HL-60 (cell line): ENCODE measurements at regions not wholly inside any gene's neighbourhood (a gene's known extent, or its start where the extent isn't known, plus 50 kb on each side); places are given as distances from the start of the nearest gene placed in this dataset.

Source experiments
- DNase-seq, 2 experiments: peaks; one replicate each; pipeline ENCODE4 v3.0.0-alpha.2; 2010 to 2020; ENCODE audit warnings: low read depth in 1 of 2, low spot score in 1 of 2
- H3K27ac ChIP-seq: fragments of 250-450 bp; sonication (Bioruptor Pico); replicated peaks from 2 replicates; pipeline ENCODE4 v1.5.1; 2020; ENCODE audit warnings: mild to moderate bottlenecking, moderate library complexity
- H3K27me3 ChIP-seq: fragments of 250-450 bp; sonication (Bioruptor Pico); 2 replicates; pipeline ENCODE4 v1.5.1; 2021; ENCODE audit warnings: mild to moderate bottlenecking, moderate library complexity; ENCODE audit not compliant: insufficient read depth, poor library complexity, severe bottlenecking
- H3K4me3 ChIP-seq: replicated peaks from 2 replicates; pipeline ENCODE4 v1.5.1; 2011; ENCODE audit warnings: mild to moderate bottlenecking, control low read depth, low read length; ENCODE audit not compliant: insufficient read depth
- CTCF ChIP-seq: IDR thresholded peaks from one replicate; pipeline ENCODE4 v1.5.1; 2011; ENCODE audit warnings: low read length, control low read depth, inconsistent platforms; ENCODE audit not compliant: insufficient read depth
- GABPA ChIP-seq: IDR thresholded peaks from 2 replicates; pipeline ENCODE4 v1.6.1; 2012; ENCODE audit warnings: low read depth
- POLR2AphosphoS5 ChIP-seq: IDR thresholded peaks from 2 replicates; pipeline ENCODE4 v1.6.1; 2012; ENCODE audit warnings: low read depth
- REST ChIP-seq: IDR thresholded peaks from 2 replicates; pipeline ENCODE4 v1.6.1; 2012; ENCODE audit warnings: low read depth; ENCODE audit not compliant: insufficient replicate concordance
- SPI1 ChIP-seq: IDR thresholded peaks from 2 replicates; pipeline ENCODE4 v1.6.1; 2012; ENCODE audit warnings: low read depth, mild to moderate bottlenecking, borderline replicate concordance

- H3K4me3 ChIP-seq = no peak overlapping the region
- DNase-seq = no peak
Measured at GRCh38 chr11:97463891-97464290, 1074.1 kb downstream of the JRKL start.

GRCh38 chr11:97471480-97471879, 1081.7 kb downstream of the JRKL start:
- Histone ChIP-seq H3K27ac (no peak overlapping the region), H3K27me3 (no peaks in the 10 kb centered on the region), H3K4me3 (no peak overlapping the region)
- no peak for DNase-seq
- TF ChIP-seq CTCF (no peak), REST (no peak), POLR2AphosphoS5 (no peak), GABPA (no peak), SPI1 (no peak)

More at GRCh38 chr11:97463891-97464290, 1074.1 kb downstream of the JRKL start:
- no peaks in the 10 kb centered on the region for H3K27me3 ChIP-seq
- TF ChIP-seq REST (no peak), CTCF (no peak), GABPA (no peak), POLR2AphosphoS5 (no peak), SPI1 (no peak)
- no peak overlapping the region for H3K27ac ChIP-seq

GRCh38 chr11:97487387-97487786, 1097.6 kb downstream of the JRKL start:
- DNase-seq = no peak

More at GRCh38 chr11:97487387-97487786, 1097.6 kb downstream of the JRKL start:
- Histone ChIP-seq H3K4me3 (no peak overlapping the region), H3K27ac (no peak overlapping the region), H3K27me3 (no peaks in the 10 kb centered on the region)
- TF ChIP-seq CTCF = no peak
- no peak for TF ChIP-seq SPI1
- TF ChIP-seq POLR2AphosphoS5 = no peak
- no peak for TF ChIP-seq GABPA
- TF ChIP-seq REST = no peak
